T-helper 1 cell (primary cell): ENCODE measurements at regions not wholly inside any gene's neighbourhood (a gene's known extent, or its start where the extent isn't known, plus 50 kb on each side); places are given as distances from the start of the nearest gene placed in this dataset.

Experiments
- DNase-seq, 5 donors: peaks; one replicate each; pipeline ENCODE4 v3.0.0-alpha.2; 2012 to 2020

DNA sequence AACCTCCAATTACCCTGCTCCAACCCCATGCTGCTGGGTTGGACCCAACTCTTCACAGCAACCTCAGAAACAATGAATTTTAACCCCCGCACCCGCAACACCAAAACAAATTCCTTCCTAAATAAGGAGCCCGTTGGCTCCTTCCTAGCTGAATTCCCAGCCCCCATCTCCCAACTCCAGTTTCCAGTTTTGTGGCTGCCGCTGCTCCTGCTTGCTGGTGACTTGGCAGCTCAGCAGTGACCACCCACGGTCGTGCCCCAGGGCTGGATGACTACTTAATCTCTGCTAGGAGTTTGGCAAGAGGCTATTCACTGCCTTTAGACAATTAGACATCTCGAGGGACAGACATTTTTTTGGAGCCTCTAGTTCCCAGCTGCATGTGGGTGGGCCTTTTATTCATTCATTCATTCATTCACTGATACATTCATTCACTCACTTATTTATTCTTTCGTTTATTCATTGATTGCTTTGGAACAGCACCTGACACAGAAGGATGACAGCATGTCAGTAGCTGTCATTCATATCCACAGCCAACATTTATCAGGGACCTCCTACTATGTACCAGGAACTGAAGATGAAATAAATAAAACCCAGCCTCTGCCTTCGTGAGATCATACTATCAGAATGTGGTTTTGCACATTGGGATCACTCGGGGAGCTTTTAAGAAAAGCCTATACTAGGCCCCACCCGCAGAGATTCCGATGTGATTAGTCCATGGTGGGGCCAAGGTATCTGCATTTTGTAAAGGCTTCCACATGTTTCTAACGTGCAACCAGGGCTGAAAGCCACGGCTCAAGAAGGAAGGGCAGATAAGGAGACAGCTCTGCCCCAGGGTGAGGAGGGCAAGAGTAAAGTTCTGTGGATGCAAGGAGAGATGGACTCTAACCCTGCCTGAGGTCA, 256.5 kb downstream of the SHQ1 start:
- no peak for DNase-seq

DNA sequence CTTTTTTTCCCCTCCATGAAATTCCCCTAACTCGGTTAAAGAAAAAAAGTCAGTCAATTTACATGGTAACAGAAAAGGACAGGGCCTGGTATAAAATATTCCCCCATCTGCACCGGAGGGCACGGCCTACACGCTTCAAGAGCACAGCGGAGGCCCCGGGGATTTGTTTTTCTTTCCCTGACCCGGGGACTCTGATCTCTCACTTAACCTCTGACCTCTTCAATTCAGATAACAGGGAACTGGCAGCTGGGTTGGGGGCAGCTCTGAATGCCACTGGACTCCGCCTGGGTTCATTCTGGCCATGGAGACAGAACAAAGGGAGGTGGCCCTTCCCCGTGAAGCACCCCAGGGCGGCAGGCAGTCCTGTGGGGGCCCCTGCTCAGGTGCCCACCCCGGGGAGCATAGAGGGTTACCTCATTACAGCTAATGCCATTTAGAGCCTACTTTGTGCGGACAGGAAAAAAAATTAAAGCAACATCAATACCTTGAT, 257.5 kb downstream of the SHQ1 start:
- no peak for DNase-seq

DNA sequence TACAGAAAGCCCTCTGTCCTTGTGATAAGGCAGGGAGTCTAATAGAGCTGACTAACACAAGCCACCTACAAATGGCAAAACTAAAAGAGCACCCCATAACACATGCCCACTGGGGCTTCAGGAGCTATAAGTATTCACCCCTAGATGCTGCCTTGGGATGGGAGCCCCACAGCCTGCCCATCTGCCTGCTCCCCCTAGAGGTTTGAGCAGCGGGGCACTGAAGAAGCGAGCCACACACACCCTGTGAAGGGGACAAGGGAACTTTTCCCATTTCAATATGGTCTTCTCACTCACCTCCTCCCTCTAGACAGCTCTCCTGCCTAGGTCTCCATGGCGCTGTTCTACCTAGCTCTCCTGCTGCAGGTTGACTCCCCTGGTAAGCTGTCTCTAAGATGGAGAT, 261.0 kb downstream of the SHQ1 start:
- no peak for DNase-seq

DNA sequence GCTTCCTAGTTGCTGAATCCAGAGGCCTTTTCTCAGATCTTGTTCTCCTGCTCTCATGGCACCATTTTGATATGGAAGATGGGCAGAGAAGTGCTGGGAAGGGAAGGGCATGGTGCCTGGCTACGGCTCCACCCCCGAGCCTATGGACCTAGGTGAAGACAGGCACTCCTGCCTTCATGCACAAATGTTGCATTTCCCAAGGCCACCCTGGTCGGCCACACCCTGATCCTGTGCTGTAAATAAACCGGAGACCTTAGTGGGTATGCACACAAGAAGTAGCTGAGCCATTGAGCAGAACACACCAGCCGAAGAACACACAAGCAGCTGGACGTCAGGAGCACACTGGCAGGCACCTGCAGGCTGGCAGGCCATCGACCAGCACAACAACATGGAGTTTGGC, 261.6 kb downstream of the SHQ1 start:
- DNase-seq, result no peak

DNA sequence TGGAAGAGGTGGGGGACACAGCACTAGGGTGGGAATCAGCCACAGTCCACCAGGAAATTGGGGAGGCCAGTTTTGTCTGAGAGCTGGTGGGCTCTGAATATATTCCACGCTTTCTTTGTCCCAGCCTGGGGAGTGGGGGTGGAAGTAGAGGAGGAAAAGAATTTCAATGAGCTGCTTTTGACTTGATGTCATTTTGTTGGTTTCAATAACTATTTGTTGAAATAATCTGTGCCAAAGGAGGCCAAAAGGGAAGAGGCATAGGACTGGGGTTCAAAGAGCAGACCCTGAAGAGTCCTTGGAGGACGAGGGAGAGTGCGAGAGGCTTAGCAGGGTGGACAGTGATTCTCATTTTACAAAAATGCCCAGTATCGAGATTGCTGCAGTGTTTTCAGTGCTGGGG, 262.3 kb downstream of the SHQ1 start:
- no peak for DNase-seq

DNA sequence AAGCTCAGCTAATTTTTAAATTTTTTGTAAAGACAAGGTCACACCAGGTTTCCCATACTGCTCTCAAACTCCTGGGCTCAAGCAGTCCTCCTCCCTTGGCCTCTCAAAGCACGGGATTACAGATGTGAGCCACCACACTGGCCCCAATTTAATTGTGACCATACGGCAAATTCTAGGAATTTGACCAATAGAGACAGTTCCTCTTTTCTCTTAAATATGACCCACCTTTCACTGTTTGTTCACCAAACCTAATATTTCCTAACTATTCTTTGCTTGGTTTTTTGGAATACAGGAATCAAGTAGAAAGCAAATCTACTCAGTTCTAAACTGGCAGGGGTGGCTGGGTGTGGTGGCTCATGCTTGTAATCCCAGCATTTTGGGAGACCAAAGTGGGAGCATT, 264.0 kb downstream of the SHQ1 start:
- DNase-seq, result no peak

DNA sequence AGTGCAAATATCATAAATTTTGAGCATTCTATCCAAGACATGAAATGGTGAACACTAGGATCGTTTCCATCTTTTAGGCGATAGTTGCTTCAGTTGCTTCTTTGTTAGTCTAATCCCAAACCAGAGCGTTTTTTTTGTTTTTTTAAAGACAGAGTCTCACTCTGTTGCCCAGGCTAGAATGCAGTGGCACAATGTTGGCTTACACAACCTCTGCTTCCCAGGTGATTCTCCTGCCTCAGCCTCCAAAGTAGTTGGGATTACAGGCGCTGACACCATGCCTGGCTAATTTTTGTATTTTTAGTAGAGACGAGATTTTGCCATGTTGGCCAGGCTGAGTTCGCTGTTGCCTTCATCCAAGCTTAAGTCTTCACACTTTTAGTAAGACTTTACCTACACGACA, 265.3 kb downstream of the SHQ1 start:
- DNase-seq, result no peak

DNA sequence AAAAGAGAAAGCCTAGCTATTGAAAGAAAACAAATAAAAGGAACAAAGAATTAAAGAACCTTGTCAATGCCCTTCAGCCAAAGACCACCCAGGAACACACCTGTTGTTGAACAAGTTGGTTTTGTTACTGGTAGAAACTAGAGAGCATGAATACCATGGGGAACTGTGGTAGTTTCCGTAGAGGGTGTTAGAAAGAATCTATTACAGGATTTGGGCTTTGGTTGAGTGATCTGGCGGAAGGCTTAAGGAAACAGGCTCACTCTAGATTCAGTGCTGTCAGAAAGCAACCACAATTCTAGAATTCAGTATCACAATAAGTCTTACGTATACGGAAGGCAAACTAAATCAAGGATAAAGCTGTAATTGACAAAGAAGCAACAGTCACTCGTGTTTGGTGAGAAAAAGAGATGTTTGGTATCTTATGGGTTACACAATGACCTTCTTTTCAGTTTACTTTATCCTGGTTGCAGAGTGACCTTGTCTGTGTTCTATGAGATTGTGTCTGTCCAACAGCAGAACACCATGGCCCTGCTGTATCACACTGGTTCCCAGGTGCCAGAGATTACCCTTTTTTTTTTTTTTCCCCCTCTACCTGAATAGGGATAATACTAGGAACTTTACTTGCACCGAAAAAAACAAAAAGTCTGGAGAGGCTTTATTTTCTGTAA, 265.9 kb downstream of the SHQ1 start:
- DNase-seq, result peak in 1 of 5 donors; percentile 12

DNA sequence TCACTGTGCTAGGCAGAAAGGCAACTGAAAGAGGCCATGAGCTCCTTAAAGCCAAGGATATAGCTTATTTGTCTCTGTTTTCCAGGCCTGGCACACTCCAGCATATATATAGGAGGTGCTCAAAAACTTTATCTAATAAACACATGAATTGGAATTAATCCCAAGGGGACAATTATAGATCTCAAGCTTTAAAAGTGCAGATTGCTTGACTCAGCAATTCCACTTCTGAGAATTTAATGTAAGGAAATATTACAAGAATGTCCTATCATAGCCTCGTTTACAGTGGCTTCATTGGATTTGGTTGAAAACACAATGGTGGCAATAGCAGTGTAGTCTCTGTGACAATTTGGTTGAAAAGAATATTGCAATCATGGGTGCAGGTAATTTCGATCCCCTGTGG, 267.3 kb downstream of the SHQ1 start:
- no peak for DNase-seq

DNA sequence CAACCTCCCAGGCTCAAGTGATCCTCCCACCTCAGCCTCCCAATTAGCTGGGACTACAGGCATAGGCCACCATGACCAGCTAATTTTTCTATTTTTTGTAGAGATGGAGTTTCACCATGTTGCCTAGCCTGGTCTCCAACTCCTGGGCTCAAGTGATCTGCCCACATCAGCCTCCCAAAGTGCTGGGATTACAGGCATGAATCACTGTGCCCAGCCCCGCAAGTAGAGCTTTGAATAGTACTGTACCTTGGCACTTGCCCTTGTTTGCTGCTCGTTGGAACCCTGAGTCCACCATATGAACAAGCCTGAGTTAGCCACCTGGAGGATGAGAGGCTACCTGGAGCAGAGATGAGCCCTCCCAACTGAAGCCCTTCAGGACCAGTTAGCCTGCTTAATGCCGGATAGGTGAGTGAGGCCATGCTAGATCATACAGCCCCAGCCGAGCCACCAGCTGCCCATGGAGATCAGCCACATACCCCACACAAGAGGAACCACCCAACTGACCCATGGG, 267.9 kb downstream of the SHQ1 start:
- DNase-seq, result no peak

DNA sequence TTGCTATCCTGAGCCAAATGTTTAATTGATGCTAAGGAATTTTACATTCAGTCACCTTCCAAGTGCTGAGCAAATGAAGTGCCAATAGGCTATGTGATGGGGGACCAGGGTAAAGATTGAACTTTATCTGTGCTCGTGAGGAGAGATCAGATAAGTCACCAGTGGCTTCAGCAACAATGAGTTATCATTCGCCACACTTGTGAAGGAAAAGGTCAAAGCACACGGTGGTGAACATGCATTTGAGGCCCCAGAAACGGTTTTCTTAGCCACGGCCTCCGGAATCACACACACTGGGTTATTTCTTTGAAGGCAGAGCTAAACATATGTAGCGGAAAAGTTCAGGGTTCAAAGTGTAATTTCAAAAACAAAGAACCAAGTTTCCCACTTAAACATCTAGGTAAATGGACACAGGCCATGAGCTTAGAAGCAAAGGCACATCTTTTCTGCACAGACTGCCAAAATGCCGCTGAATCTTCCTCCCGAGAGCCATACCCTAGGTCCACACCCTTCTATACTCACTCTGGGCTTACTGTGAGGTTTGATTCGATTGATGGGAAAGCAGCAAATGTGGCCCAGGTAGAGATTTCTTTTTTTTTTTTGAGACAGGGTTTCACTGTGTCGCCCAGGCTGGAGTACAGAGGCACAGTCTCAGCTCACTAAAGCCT, 268.5 kb downstream of the SHQ1 start:
- DNase-seq, result no peak

DNA sequence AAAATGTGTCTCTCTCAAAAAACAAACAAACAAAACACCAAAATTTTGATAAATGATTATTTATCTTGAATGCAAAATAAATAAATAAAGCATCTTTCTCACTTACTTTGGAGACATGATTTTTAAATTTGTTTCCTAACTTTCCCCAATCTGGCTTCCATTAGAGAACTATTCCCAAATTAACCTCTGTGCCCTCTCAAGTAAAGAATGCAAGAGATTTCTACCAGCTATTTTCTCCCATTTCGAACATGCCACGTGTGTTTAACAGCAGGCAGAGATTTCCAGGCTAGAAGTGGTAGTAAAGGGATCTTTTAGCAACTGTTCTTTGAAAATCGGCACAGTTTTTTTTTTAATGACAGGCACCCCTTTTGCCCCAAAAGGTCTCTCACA, 269.1 kb downstream of the SHQ1 start:
- DNase-seq, result no peak

DNA sequence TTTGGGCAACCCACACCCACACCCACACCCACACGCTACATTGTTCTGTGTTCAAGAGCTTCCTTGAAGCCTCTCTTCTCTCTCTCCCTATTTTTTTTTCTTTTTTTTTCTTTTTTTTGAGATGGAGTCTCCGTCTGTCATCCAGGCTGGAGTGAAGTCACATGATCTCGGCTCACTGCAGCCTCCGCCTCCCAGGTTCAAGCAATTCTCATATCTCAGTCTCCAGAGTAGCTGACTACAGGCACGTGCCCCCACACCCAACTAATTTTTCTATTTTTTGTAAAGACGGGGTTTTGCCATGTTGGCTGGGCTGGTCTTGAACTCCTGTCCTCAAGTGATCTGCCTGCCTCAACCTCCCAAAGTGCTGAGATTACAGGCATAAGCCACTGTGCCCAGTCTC, 271.1 kb downstream of the SHQ1 start:
- no peak for DNase-seq

DNA sequence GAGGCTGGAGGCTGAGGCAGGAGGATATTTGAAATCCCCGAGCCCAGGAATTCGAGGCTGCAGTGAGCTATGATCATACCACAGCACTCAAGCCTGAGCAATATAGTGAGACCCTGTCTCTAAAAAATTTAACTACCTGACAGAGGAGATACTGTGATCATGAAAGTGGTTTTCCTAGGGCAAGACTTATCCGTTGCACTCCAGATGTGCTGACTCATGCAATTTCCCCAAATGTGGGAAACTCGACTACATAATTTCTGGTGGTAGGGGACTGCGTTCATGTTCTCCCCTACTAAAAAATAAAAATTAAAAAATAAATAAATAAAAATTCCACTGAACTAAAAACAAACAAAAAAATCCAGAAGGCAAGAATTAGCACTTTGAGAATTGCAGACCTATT, 271.7 kb downstream of the SHQ1 start:
- no peak for DNase-seq

DNA sequence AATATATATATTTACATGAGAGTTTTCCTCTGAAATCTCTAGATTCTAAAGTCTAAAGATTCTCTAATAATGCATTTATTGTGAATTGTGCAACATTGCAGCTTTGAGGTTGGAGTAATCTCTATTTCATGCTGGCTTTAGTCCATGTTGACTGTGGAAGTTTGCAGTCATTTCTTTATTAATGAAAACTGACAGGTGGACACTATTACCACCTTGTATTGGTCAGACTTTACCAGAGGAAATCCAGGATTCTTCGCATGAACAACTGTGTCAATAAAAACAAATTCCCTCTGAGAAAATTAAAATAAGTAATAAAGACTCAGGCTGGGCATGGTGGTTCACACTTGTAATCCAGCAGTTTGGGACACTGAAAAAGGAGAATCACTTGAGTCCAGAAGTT, 274.1 kb downstream of the SHQ1 start:
- DNase-seq, result no peak

DNA sequence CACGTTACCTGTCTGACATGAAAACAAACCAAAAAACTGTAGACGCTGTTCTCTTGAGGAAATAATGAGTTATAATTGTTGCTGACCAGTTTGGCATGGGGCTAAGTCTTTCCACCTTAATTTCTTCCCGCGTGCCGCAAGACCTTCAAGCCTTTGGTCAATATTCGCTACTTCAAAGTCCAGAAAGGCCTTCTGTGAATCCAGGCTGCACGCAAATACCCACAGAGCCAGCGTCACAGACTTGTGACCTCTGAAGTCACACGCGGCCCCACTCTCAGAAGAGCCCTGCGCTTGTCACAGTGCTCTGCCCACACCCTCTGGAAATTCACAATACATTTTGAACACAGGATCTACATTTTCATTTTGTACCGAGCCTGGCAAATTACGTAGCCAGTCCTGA, 275.2 kb downstream of the SHQ1 start:
- DNase-seq, result no peak

DNA sequence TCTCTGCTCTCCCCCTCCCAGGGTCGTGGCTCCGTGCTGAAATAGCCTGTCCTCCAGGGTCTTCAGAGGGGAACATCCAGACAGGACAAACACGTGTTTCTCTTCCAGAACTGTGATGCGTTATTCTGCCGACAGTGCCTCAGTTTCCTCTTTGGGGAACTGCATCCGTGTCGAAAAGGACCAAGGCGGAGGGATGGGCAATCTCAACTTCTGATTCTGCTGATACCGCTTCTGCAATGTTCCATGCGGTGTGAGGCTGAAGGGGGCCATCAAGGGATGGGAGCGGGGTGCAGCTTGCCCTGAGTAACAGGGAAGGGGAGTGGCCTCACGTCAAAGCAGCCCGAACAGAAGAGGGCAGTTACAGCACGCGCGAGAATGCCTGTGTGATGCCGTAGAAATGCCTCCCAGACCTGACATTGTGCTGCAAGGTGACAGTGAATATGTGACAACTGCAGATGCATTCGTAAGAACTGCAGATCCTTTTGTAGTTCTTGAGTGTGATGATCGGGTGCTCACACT, 275.7 kb downstream of the SHQ1 start:
- DNase-seq, result no peak

DNA sequence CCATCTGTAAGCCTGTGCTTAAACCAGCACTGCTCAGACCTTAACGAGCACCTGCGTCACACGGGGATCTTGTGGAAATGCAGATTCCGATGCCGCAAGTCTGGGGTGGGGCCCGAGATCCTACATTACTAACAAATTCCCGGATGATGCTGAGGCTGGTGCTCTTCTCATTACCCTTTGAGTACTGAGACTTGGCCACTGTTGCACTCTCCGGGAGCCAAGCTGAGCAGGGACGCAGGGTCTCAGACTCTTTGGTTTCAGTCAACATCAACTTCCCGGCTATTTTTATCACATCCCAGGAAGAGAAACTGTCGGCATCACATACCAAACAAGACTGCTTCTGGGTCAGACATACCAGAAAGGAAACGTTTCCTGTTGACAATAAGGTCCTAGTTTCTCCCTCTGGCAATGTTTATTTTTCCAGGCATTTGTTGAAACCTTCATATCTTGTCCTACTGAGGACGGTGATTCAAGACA, 276.6 kb downstream of the SHQ1 start:
- DNase-seq, result no peak

DNA sequence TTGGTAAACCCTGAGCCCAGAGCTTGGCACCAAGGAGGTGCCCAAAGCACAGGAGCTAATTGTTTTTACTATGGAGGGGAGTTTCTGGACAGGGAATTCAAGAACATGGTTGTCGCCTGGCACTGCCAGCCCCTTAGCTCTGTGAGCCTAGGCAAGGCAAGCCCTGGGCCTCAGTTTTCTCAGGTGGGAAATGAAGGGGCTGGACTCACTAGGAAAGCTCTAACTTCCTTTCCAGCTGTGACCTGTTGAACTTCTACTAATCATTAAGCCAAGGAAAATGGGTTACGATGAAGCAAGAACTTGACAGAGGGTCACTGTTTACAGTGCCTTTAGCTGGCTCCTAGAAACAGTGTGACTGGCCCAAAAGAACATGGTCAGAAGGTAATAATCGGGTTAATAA, 277.2 kb downstream of the SHQ1 start:
- DNase-seq, result no peak

DNA sequence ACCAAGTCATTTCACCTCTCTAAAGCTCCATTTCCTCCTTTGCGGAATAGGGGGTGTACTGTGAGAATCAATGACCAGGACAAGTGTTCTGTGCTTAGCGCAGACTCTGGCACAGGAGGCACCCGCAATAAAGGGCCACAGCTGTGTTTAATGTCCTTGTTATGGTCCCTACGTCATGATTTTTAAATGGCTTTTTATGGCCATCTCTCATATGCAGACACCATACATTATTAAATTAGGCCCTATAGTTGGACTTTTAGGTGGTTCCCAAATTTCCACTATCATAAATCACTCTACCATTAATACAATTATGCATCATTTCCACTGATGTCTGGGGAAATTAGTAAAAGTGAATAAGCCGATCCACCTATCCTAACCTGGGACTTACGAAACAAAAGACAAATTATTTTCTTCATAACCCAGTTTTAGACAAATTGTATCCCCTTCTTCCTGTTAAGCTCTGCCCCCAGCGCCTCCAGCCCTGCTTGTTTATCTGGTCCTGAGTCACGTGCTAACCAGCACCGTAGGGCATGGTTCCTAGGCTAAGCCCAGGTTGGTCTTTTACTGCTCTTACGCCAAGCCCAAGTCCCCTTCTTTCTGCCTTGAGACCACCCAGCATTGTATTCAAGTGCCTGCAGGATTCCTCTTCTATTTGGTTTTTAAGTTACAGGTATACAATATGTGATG, 278.3 kb downstream of the SHQ1 start:
- no peak for DNase-seq

DNA sequence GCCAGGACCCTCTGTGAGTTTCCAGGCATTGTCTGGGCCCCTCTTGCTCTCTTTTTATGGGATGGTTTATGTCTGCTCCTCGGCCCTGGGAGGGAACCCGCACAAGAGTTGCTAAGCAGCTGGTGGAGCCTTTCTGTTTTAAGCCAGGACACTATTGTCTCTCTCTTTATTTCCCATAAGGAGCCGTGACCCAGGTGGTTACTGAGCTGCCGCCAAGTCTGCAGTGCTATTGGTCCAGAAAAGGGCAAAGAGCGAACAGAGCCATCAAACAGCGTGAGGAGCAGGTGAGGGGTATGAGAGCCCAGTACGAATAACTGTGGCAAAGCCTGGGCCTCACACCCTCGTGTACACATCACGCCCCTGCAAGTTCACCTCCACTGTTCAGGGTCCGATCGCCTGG, 280.2 kb downstream of the SHQ1 start:
- DNase-seq, result no peak

DNA sequence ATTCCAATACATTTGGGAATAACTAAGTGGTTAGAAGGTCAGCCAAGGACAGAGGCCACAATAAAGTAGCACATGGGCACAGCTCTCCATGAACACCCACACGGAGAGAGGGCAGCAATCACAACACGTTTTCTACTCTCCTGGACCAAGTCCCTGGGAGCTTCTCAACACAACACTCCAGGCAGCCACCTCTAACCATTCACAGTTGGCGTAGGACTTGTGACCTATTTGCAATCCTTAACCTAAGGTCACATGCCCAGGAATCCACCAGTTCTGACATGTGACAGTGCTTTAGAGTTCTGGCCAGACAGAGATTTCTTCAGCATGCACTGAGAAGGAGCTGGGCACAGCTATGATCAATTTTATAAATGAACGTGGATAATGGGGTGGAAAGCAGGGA, 280.8 kb downstream of the SHQ1 start:
- DNase-seq, result no peak

DNA sequence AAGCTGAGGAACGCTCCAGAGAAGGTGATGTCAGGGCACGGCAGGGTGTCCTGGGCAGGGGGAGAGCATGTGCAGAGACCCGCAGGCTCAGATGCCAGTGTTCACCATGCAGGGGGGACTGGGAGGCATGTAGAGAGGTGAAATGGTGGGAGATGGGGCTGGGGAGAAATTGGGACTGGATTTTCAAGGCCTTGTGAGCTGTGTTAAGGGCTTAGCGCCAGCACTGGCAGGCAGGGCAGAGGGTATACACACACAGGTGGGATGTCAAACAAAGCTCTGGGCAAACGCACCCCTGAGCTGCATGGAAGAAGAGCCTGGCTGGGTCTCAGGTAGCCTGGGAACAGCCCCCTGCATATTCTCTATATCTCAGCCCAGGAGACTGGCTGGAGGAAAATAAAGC, 282.7 kb downstream of the SHQ1 start:
- DNase-seq, result no peak
